ENCODE measurements at regions not wholly inside any gene's neighbourhood (a gene's known extent, or its start where the extent isn't known, plus 50 kb on each side); places are given as distances from the start of the nearest gene placed in this dataset.

GRCh38 chr17:33986566-33986965 is 268.5 kb upstream of the CCL2 start:
- no peak for TF ChIP-seq EZH2 (IDR thresholded peaks at IDR 0.05; ENCODE audit: borderline replicate concordance, insufficient read depth, low read depth, low read length, poor library complexity, severe bottlenecking)
- TF ChIP-seq, protein P1, sequence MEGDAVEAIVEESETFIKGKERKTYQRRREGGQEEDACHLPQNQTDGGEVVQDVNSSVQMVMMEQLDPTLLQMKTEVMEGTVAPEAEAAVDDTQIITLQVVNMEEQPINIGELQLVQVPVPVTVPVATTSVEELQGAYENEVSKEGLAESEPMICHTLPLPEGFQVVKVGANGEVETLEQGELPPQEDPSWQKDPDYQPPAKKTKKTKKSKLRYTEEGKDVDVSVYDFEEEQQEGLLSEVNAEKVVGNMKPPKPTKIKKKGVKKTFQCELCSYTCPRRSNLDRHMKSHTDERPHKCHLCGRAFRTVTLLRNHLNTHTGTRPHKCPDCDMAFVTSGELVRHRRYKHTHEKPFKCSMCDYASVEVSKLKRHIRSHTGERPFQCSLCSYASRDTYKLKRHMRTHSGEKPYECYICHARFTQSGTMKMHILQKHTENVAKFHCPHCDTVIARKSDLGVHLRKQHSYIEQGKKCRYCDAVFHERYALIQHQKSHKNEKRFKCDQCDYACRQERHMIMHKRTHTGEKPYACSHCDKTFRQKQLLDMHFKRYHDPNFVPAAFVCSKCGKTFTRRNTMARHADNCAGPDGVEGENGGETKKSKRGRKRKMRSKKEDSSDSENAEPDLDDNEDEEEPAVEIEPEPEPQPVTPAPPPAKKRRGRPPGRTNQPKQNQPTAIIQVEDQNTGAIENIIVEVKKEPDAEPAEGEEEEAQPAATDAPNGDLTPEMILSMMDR (IDR thresholded peaks at IDR 0.05), result no peak
